GM12872 (cell line): ENCODE measurements at regions not wholly inside any gene's neighbourhood (a gene's known extent, or its start where the extent isn't known, plus 50 kb on each side); places are given as distances from the start of the nearest gene placed in this dataset.

ENCODE experiments used
- TF ChIP-seq, protein P1 (sequence below): IDR thresholded peaks from 3 replicates; pipeline ENCODE4 v1.5.1; 2011; ENCODE audit warnings: low read depth, mild to moderate bottlenecking, low read length, moderate library complexity; ENCODE audit not compliant: insufficient read depth

GRCh38 chr5:173454736-173455598, 126.8 kb upstream of the STC2 start:
- TF ChIP-seq, protein P1, sequence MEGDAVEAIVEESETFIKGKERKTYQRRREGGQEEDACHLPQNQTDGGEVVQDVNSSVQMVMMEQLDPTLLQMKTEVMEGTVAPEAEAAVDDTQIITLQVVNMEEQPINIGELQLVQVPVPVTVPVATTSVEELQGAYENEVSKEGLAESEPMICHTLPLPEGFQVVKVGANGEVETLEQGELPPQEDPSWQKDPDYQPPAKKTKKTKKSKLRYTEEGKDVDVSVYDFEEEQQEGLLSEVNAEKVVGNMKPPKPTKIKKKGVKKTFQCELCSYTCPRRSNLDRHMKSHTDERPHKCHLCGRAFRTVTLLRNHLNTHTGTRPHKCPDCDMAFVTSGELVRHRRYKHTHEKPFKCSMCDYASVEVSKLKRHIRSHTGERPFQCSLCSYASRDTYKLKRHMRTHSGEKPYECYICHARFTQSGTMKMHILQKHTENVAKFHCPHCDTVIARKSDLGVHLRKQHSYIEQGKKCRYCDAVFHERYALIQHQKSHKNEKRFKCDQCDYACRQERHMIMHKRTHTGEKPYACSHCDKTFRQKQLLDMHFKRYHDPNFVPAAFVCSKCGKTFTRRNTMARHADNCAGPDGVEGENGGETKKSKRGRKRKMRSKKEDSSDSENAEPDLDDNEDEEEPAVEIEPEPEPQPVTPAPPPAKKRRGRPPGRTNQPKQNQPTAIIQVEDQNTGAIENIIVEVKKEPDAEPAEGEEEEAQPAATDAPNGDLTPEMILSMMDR: no peak

- TF ChIP-seq, protein P1: no peak
Observed at GRCh38 chr5:173454361-173454735, 126.1 kb upstream of the STC2 start.

DNA sequence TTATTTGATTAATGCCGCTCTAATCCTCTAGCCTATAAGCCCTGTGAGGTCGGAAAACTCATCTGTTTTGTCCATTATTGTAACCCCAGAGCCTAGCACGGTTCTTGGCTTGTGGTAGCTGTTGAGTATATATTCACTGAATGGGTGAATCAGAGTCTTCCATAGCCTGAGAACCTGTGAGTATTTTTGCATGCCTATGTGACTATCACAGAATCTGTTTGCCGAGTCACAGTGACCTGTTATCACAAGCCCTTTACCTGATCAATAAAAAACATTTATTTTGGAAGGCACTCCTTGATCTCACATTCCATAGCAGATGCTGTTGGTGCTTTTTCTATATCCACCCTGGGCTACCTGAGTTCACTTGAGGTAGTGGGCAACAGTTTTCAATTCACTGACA, 125.0 kb upstream of the STC2 start:
- TF ChIP-seq, protein P1: no peak

- TF ChIP-seq, protein P1: no peak
Observed at GRCh38 chr5:173452119-173452905, 124.1 kb upstream of the STC2 start.

GRCh38 chr5:173451651-173452050, 123.4 kb upstream of the STC2 start:
- TF ChIP-seq, protein P1: no peak

DNA sequence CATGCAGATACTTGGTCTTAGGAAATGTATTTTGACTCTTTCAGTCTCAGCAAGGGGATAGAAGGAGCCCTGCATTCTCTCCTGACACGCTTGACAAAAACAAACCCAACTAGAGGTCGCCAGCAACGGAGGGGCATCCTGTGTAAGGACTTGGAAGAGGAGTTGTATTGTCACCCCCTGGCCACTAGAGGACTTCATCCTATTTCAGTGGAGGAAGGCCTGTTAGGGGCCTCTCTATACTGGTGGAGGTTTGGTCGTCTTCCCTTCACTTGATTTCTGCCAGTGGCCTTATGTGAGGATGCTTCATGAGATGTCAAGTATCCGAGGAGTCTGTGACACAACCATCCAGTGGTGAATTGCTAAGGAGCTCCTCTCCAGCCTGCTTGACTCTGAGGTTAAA, 122.8 kb upstream of the STC2 start:
- TF ChIP-seq, protein P1: peak; percentile 84

DNA sequence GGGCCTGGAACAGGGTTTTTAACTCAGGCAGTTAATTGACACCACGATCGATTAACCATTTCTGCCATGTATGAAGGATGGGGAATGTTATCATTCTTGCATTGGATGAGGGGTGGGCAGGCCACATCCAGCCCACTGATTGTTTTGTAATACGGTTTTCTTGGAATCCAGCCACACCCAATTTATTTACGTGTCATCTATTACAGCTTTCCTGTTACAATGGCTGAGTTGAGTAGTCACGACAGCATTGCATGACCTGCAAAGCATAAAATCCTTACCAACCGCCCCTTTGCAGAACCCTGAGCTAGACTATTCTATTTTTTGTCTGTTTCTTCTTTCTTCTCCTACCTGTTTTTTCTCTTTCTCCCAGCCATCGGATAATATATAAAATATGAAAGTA, 122.0 kb upstream of the STC2 start:
- TF ChIP-seq, protein P1: no peak
